ENCODE measurements at regions not wholly inside any gene's neighbourhood (a gene's known extent, or its start where the extent isn't known, plus 50 kb on each side); places are given as distances from the start of the nearest gene placed in this dataset.

DNA sequence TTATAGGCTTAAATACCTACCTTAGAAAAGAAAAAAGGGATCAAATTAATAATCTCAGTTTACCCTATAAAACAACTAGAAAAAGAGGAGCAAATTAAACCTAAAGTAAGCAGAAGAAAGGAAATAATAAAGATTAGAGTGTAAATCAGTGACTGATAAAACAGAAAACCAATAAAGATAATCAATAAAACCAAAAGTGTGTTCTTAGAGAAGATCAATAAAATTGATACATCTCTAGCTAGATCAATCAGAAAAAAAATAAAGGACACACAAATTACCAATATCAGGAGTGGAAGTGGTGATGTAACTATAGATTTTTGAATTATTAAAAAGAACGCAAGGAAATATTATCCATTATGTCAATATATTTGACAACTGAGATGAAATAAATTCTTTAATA, 69.2 kb upstream of the NAMPT start:
- TF ChIP-seq POLR2A (IDR thresholded peaks at IDR 0.05; ENCODE audit: low read length) (no peak), GATA1 (IDR thresholded peaks at IDR 0.05; ENCODE audit: low read depth, low read length) (no peak)

All from erythroblast (primary cell).